HepG2 (cell line): ENCODE measurements at regions not wholly inside any gene's neighbourhood (a gene's known extent, or its start where the extent isn't known, plus 50 kb on each side); places are given as distances from the start of the nearest gene placed in this dataset.

Experiments
- ATF2 ChIP-seq: sonication (generic); formaldehyde crosslinking; IDR thresholded peaks from 2 replicates; pipeline ENCODE4 v1.4.0; 2020; ENCODE audit warnings: missing genetic modification reagents
- CENPT ChIP-seq: sonication (generic); formaldehyde crosslinking; IDR thresholded peaks from 2 replicates; pipeline ENCODE4 v1.8.0; 2022; ENCODE audit warnings: low read depth, mild to moderate bottlenecking, moderate library complexity, missing genetic modification reagents
- CTCF ChIP-seq: sonication (generic); formaldehyde crosslinking; IDR thresholded peaks from 2 replicates; pipeline ENCODE4 v1.5.0; 2020; ENCODE audit warnings: mild to moderate bottlenecking, missing genetic modification reagents, moderate library complexity
- ELF1 ChIP-seq: sonication (generic); formaldehyde crosslinking; IDR thresholded peaks from 2 replicates; pipeline ENCODE4 v1.4.0; 2020; ENCODE audit warnings: missing genetic modification reagents
- ELF4 ChIP-seq: sonication (generic); formaldehyde crosslinking; IDR thresholded peaks from 2 replicates; pipeline ENCODE4 v1.5.0; 2020; ENCODE audit warnings: missing genetic modification reagents, mild to moderate bottlenecking, moderate library complexity, borderline replicate concordance
- GABPA ChIP-seq, 2 experiments: IDR thresholded peaks; 2 replicates each; pipeline ENCODE4 v1.6.1; 2011 to 2016; ENCODE audit warnings: low read depth in 2 of 2, low read length in 1 of 2, missing biosample characterization in 1 of 2, missing genetic modification characterization in 1 of 2
- GATAD2A ChIP-seq: IDR thresholded peaks from 2 replicates; pipeline ENCODE4 v1.6.1; 2016
- MXD4 ChIP-seq: IDR thresholded peaks from 2 replicates; pipeline ENCODE4 v1.6.1; 2016; ENCODE audit warnings: mild to moderate bottlenecking, missing biosample characterization, missing genetic modification reagents
- NFATC3 ChIP-seq: sonication (generic); formaldehyde crosslinking; IDR thresholded peaks from 2 replicates; pipeline ENCODE4 v1.5.1; 2020; ENCODE audit warnings: mild to moderate bottlenecking, missing genetic modification reagents
- NFYB ChIP-seq: sonication (generic); formaldehyde crosslinking; IDR thresholded peaks from 2 replicates; pipeline ENCODE4 v1.4.0; 2020; ENCODE audit warnings: missing genetic modification reagents
- POGZ ChIP-seq: sonication (generic); formaldehyde crosslinking; IDR thresholded peaks from 2 replicates; pipeline ENCODE4 v1.4.0; 2020; ENCODE audit warnings: mild to moderate bottlenecking, missing genetic modification reagents
- POLR2AphosphoS2 ChIP-seq: IDR thresholded peaks from 2 replicates; pipeline ENCODE4 v1.6.1; 2011; ENCODE audit warnings: low read depth, low read length, improper control_type of control experiment
- PRPF4 ChIP-seq: fragments of 200-400 bp; formaldehyde crosslinking; IDR thresholded peaks from 2 replicates; pipeline ENCODE4 v1.6.1; 2016; ENCODE audit warnings: low read length, low read depth; ENCODE audit not compliant: poor library complexity, severe bottlenecking
- RAD21 ChIP-seq: fragments of 450-650 bp; formaldehyde crosslinking; IDR thresholded peaks from 2 replicates; pipeline ENCODE4 v1.5.0; 2020; ENCODE audit warnings: mild to moderate bottlenecking
- SAP130 ChIP-seq: IDR thresholded peaks from 2 replicates; pipeline ENCODE4 v1.6.1; 2016; ENCODE audit warnings: low read depth
- STAG1 ChIP-seq: sonication (generic); formaldehyde crosslinking; IDR thresholded peaks from 2 replicates; pipeline ENCODE4 v1.4.0; 2020; ENCODE audit warnings: missing genetic modification reagents
- ZFP41 ChIP-seq: sonication (generic); formaldehyde crosslinking; IDR thresholded peaks from 2 replicates; pipeline ENCODE4 v1.4.0; 2020; ENCODE audit warnings: mild to moderate bottlenecking, missing genetic modification reagents, borderline replicate concordance
- ZKSCAN8 ChIP-seq: IDR thresholded peaks from 2 replicates; pipeline ENCODE4 v1.6.1; 2016; ENCODE audit warnings: borderline replicate concordance, missing genetic modification reagents, missing compliant biosample characterization
- ZNF431 ChIP-seq: sonication (generic); formaldehyde crosslinking; IDR thresholded peaks from 2 replicates; pipeline ENCODE4 v1.9.0; 2022; ENCODE audit warnings: missing genetic modification reagents, low read depth, mild to moderate bottlenecking, borderline replicate concordance
- ZNF563 ChIP-seq: sonication (generic); formaldehyde crosslinking; IDR thresholded peaks from 2 replicates; pipeline ENCODE4 v1.8.0; 2022; ENCODE audit warnings: mild to moderate bottlenecking, moderate library complexity, missing genetic modification reagents
- ZNF605 ChIP-seq: sonication (generic); formaldehyde crosslinking; IDR thresholded peaks from 2 replicates; pipeline ENCODE4 v1.8.0; 2022; ENCODE audit warnings: mild to moderate bottlenecking, missing genetic modification reagents
- ZNF619 ChIP-seq: sonication (generic); formaldehyde crosslinking; IDR thresholded peaks from 2 replicates; pipeline ENCODE4 v1.4.0; 2020; ENCODE audit warnings: mild to moderate bottlenecking, missing genetic modification reagents
- ZNF709 ChIP-seq: sonication (generic); formaldehyde crosslinking; IDR thresholded peaks from 2 replicates; pipeline ENCODE4 v1.5.0; 2020; ENCODE audit warnings: mild to moderate bottlenecking, missing genetic modification reagents
- ZNF790 ChIP-seq: sonication (generic); formaldehyde crosslinking; IDR thresholded peaks from 2 replicates; pipeline ENCODE4 v1.8.0; 2022; ENCODE audit warnings: missing genetic modification reagents, mild to moderate bottlenecking, borderline replicate concordance
- ZNF878 ChIP-seq: sonication (generic); formaldehyde crosslinking; IDR thresholded peaks from 2 replicates; pipeline ENCODE4 v1.8.1; 2023; ENCODE audit warnings: mild to moderate bottlenecking, missing genetic modification reagents, moderate library complexity
- ZSCAN9 ChIP-seq: IDR thresholded peaks from 2 replicates; pipeline ENCODE4 v1.6.1; 2016; ENCODE audit warnings: borderline replicate concordance
- TF ChIP-seq, protein P1 (sequence below): IDR thresholded peaks from 2 replicates; pipeline ENCODE4 v1.6.1; 2016
- TF ChIP-seq, protein P2 (sequence below): sonication (generic); formaldehyde crosslinking; IDR thresholded peaks from 2 replicates; pipeline ENCODE4 v1.8.1; 2023; ENCODE audit warnings: mild to moderate bottlenecking, moderate library complexity, missing genetic modification reagents

DNA sequence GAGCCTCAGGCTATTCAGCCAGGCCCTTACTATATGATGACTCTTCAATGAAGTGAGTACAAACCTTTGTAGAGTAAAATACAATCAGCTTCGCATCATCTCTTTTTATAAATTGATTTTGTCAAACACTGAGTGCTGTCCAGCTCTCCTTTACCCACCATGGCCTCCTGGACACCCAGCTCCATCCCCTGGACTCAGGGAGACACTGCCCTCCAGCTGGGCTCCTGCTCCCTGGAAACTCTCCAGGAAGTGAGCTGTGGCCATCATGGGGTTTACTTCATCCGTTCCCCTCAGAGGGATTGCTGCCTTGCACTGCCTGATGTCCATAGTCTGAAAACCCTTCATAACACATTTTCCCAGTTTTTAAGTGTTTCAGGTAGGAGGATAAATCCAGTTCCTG, 82.5 kb upstream of the XIRP2 start (continued):
- TF ChIP-seq CTCF (CRISPR knock-in tag) (peak; percentile 81), SAP130 (CRISPR knock-in tag) (no peak), NFATC3 (no peak), ZNF709 (no peak), GABPA (IDR thresholded peaks at IDR 0.05; ENCODE audit: low read depth, low read length) (no peak), GABPA (CRISPR knock-in tag; IDR thresholded peaks at IDR 0.05; ENCODE audit: low read depth) (peak; percentile 31; the same call in 1 of the 2 replicates), ZNF790 (CRISPR knock-in tag) (no peak), PRPF4 (no peak), STAG1 (CRISPR knock-in tag) (peak; percentile 87), ZKSCAN8 (CRISPR knock-in tag) (no peak), ZNF878 (CRISPR knock-in tag) (no peak), POLR2AphosphoS2 (no peak), ELF1 (CRISPR knock-in tag) (peak; percentile 57), ZNF563 (CRISPR knock-in tag) (no peak), MXD4 (CRISPR knock-in tag) (no peak), ZNF605 (CRISPR knock-in tag) (no peak), ZNF619 (CRISPR knock-in tag) (no peak), ZFP41 (no peak), CENPT (CRISPR knock-in tag) (no peak), RAD21 (CRISPR knock-in tag) (peak; percentile 70), ELF4 (CRISPR knock-in tag) (no peak), ZSCAN9 (CRISPR knock-in tag) (no peak), GATAD2A (CRISPR knock-in tag) (no peak), POGZ (CRISPR knock-in tag) (0 out of 2 replicates have a peak, but pooled peaks have one; percentile 15), NFYB (CRISPR knock-in tag) (no peak), ATF2 (CRISPR knock-in tag) (no peak), ZNF431 (CRISPR knock-in tag) (no peak)
- TF ChIP-seq, protein P1, sequence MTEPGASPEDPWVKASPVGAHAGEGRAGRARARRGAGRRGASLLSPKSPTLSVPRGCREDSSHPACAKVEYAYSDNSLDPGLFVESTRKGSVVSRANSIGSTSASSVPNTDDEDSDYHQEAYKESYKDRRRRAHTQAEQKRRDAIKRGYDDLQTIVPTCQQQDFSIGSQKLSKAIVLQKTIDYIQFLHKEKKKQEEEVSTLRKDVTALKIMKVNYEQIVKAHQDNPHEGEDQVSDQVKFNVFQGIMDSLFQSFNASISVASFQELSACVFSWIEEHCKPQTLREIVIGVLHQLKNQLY (CRISPR knock-in tag) = no peak
- TF ChIP-seq, protein P2, sequence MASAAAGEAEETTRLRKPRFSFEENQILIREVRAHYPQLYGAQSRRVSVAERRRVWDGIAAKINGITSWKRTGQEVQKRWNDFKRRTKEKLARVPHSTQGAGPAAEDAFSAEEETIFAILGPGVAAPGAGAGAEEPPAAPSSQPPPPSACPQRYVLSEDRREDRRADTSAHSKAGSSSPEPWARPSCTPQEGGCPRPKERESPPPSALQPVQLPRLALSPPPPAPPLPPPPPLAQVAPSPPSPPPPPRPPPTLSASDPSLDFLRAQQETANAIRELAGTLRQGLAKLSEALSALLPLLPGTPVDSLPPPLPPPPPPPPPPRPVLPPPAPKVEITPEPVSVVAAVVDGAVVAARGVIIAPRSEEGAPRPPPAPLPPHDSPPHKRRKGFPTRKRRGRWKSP (CRISPR knock-in tag) = no peak
